HepG2 (cell line): ENCODE measurements at regions not wholly inside any gene's neighbourhood (a gene's known extent, or its start where the extent isn't known, plus 50 kb on each side); places are given as distances from the start of the nearest gene placed in this dataset.

Experiments
- ATAC-seq: fragments of 200-7000 bp; cut with Tn5 transposase; 3 replicates; pipeline ENCODE4 v1.9.1; 2020; ENCODE audit warnings: mild to moderate bottlenecking, moderate library complexity
- BruUV-seq: library from RNA; stranded (reverse); fragments of 400-500 nt; replicated peaks from 2 replicates; lab custom pipeline; 2021; lab: Mats Ljungman, UMichigan
- CTCF ChIA-PET: fragments of 300-600 bp; formaldehyde crosslinking; extraction: SDS; loops from one replicate; lab custom pipeline; 2021; ENCODE audit warnings: low total read pairs, inconsistent platforms, low intra/inter-chr PET ratio; lab: Yijun Ruan, JAX
- POLR2A ChIA-PET: fragments of 350-600 bp; sonication (Branson Sonifier 250); formaldehyde crosslinking; loops from one replicate; lab custom pipeline; 2020; ENCODE audit warnings: antibody characterized with exemption, inconsistent platforms; lab: Yijun Ruan, JAX
- DNase-seq: peaks from one replicate; pipeline ENCODE4 v3.0.0-alpha.2; 2015; ENCODE audit warnings: low spot score
- FAIRE-seq: peaks from 3 replicates; lab custom pipeline; 2011; peaks lifted over from hg19 to GRCh38; lab: Jason Lieb, UNC
- H2AFZ ChIP-seq: one replicate; pipeline ENCODE4 v1.6.1; 2011; ENCODE audit warnings: low read length, inconsistent platforms
- H3K27ac ChIP-seq: fragments of 300-600 bp; 3 replicates; pipeline ENCODE4 v1.8.0; 2011; ENCODE audit warnings: mixed run types, mild to moderate bottlenecking, mixed read lengths, low read length, inconsistent platforms; ENCODE audit not compliant: insufficient read depth; ENCODE audit errors: extremely low read length
- H3K27me3 ChIP-seq, 2 experiments: fragments of 200-600 bp in 1 of 2; 2 replicates in 1 of 2; 3 replicates in 1 of 2; pipeline versions ENCODE4 v1.6.0 to v1.8.0; 2011; ENCODE audit warnings: low read length in 2 of 2, mild to moderate bottlenecking in 2 of 2, moderate library complexity in 2 of 2, inconsistent platforms in 1 of 2; ENCODE audit not compliant: insufficient read depth in 2 of 2, control insufficient read depth in 1 of 2
- H3K36me3 ChIP-seq, 2 experiments: fragments of 200-600 bp in 1 of 2; replicated peaks in 1 of 2; 2 replicates in 1 of 2; 3 replicates in 1 of 2; pipeline versions ENCODE4 v1.5.1 to v1.8.0; 2011; ENCODE audit warnings: low read length in 2 of 2, inconsistent platforms in 1 of 2; ENCODE audit not compliant: insufficient read depth in 2 of 2, control insufficient read depth in 1 of 2
- H3K4me1 ChIP-seq: 2 replicates; pipeline ENCODE4 v1.5.1; 2012; ENCODE audit warnings: low read length, inconsistent platforms; ENCODE audit not compliant: insufficient read depth
- H3K4me2 ChIP-seq: 2 replicates; pipeline ENCODE4 v1.6.0; 2011; ENCODE audit warnings: low read depth, low read length, inconsistent platforms
- H3K4me3 ChIP-seq, 3 experiments: fragments of 200-600 bp in 1 of 3; sonication (generic), shearing (Covaris generic) in 1 of 3; replicated peaks in 1 of 3; 2 replicates each; pipeline ENCODE4 v1.5.1; 2011 to 2016; ENCODE audit warnings: low read length in 3 of 3, inconsistent platforms in 2 of 3, low read depth in 2 of 3, mild to moderate bottlenecking in 2 of 3, control low read depth in 1 of 3, mixed read lengths in 1 of 3; ENCODE audit not compliant: insufficient read depth in 1 of 3
- H3K79me2 ChIP-seq: one replicate; pipeline ENCODE4 v1.6.1; 2011; ENCODE audit warnings: low read length, inconsistent platforms; ENCODE audit not compliant: insufficient read depth
- H3K9ac ChIP-seq: 2 replicates; pipeline ENCODE4 v1.6.0; 2011; ENCODE audit warnings: mild to moderate bottlenecking, low read depth, low read length, inconsistent platforms; ENCODE audit not compliant: insufficient read depth
- H3K9me3 ChIP-seq: 2 replicates; pipeline ENCODE4 v1.5.1; 2012; ENCODE audit warnings: mild to moderate bottlenecking, low read length
- H4K20me1 ChIP-seq: 2 replicates; pipeline ENCODE4 v1.6.0; 2011; ENCODE audit warnings: inconsistent platforms, mild to moderate bottlenecking, low read length, moderate library complexity; ENCODE audit not compliant: insufficient read depth
- BCL6 ChIP-seq: IDR thresholded peaks from 2 replicates; pipeline ENCODE4 v1.6.1; 2016; ENCODE audit warnings: missing genetic modification reagents, missing compliant biosample characterization
- KAT2B ChIP-seq: fragments of 150-350 bp; IDR thresholded peaks from 2 replicates; pipeline ENCODE4 v1.6.1; 2014; ENCODE audit warnings: low read depth, low read length, borderline replicate concordance
- MAZ ChIP-seq, 2 experiments: sonication (generic) in 1 of 2; formaldehyde crosslinking in 1 of 2; IDR thresholded peaks; 2 replicates each; pipeline versions ENCODE4 v1.5.0 to v1.6.1; 2012 to 2020; ENCODE audit warnings: low read depth in 2 of 2, mild to moderate bottlenecking in 2 of 2, borderline replicate concordance in 1 of 2, improper control_type of control experiment in 1 of 2, low read length in 1 of 2, missing genetic modification reagents in 1 of 2, moderate library complexity in 1 of 2
- RAD51 ChIP-seq: fragments of 450-650 bp; IDR thresholded peaks from 2 replicates; pipeline ENCODE4 v1.6.1; 2016; ENCODE audit warnings: borderline replicate concordance
- STAT5B ChIP-seq: sonication (generic); formaldehyde crosslinking; IDR thresholded peaks from 2 replicates; pipeline ENCODE4 v1.4.0; 2020; ENCODE audit warnings: missing genetic modification reagents
- TAF1 ChIP-seq: sonication (generic); formaldehyde crosslinking; IDR thresholded peaks from 2 replicates; pipeline ENCODE4 v1.4.0; 2020; ENCODE audit warnings: missing genetic modification reagents
- THYN1 ChIP-seq: sonication (generic); formaldehyde crosslinking; IDR thresholded peaks from 2 replicates; pipeline ENCODE4 v1.8.1; 2023; ENCODE audit warnings: low read depth, mild to moderate bottlenecking, moderate library complexity, missing genetic modification reagents, borderline replicate concordance
- TRAFD1 ChIP-seq: sonication (generic); formaldehyde crosslinking; IDR thresholded peaks from 2 replicates; pipeline ENCODE4 v1.5.1; 2020; ENCODE audit warnings: missing genetic modification reagents, mild to moderate bottlenecking, borderline replicate concordance
- ZFP90 ChIP-seq: sonication (generic); formaldehyde crosslinking; IDR thresholded peaks from 2 replicates; pipeline ENCODE4 v1.8.0; 2022; ENCODE audit warnings: missing genetic modification reagents, mild to moderate bottlenecking, inconsistent platforms, borderline replicate concordance
- ZKSCAN1 ChIP-seq: fragments of 150-350 bp; IDR thresholded peaks from 2 replicates; pipeline ENCODE4 v1.6.1; 2014; ENCODE audit warnings: low read length
- ZNF331 ChIP-seq: sonication (generic); formaldehyde crosslinking; IDR thresholded peaks from 2 replicates; pipeline ENCODE4 v1.4.0; 2020; ENCODE audit warnings: missing genetic modification reagents
- ZNF383 ChIP-seq: sonication (generic); formaldehyde crosslinking; IDR thresholded peaks from 2 replicates; pipeline ENCODE4 v1.4.0; 2020; ENCODE audit warnings: missing genetic modification reagents, mild to moderate bottlenecking, borderline replicate concordance
- ZNF496 ChIP-seq: sonication (generic); formaldehyde crosslinking; IDR thresholded peaks from 2 replicates; pipeline ENCODE4 v1.8.1; 2023; ENCODE audit warnings: mild to moderate bottlenecking, moderate library complexity, missing genetic modification reagents; ENCODE audit not compliant: insufficient replicate concordance
- ZNF687 ChIP-seq: sonication (generic); formaldehyde crosslinking; IDR thresholded peaks from 2 replicates; pipeline ENCODE4 v1.5.1; 2020; ENCODE audit warnings: mild to moderate bottlenecking, missing genetic modification reagents, moderate library complexity
- ZNF788 ChIP-seq: sonication (generic); formaldehyde crosslinking; IDR thresholded peaks from 2 replicates; pipeline ENCODE4 v1.5.0; 2020; ENCODE audit warnings: mild to moderate bottlenecking, missing genetic modification reagents, borderline replicate concordance
- ZSCAN25 ChIP-seq: sonication (generic); formaldehyde crosslinking; IDR thresholded peaks from 2 replicates; pipeline ENCODE4 v1.8.0; 2022; ENCODE audit warnings: mild to moderate bottlenecking, missing genetic modification reagents
- WGBS: methylation state at CpG from one replicate; pipeline ENCODE4 v1.1.6; 2017; ENCODE audit warnings: low lambda C conversion rate; 5-methylcytosine and 5-hydroxymethylcytosine counted together
- in situ Hi-C: cut with HindIII; loops from 2 replicates; pipeline ENCODE4 v1.10.0; 2017; ENCODE audit warnings: low pct_unique_long_range_greater_than_20kb; ENCODE audit not compliant: extremely low pct_ligation_motif_present
- intact Hi-C: fragments of 100-400 bp; cut with micrococcal nuclease; formaldehyde crosslinking; loops from one replicate; pipeline ENCODE4 v1.10.0; 2022; ENCODE audit not compliant: unreplicated experiment

GRCh38 chr6:96702626-96703025 lies 134.7 kb downstream of the GPR63 start:
- CTCF ChIA-PET, result no interaction called here
- Histone ChIP-seq H3K9me3 (no peaks in the 10 kb centered on the region), H3K36me3 (no peaks in the 10 kb centered on the region), H3K27me3 (no peaks in the 10 kb centered on the region), H3K4me1 (no peaks in the 10 kb centered on the region), H3K9ac (no peak overlapping the region), H2AFZ (no peak overlapping the region), H3K4me3 (no peak overlapping the region), H3K79me2 (no peaks in the 10 kb centered on the region), H3K4me2 (no peak overlapping the region), H3K27ac (no peak overlapping the region), H4K20me1 (no peaks in the 10 kb centered on the region)
- DNase-seq (no peak), ATAC-seq (no peak), FAIRE-seq (no peak)
- WGBS, result 0% methylated on average over 4 of the region's 4 CpGs
- intact Hi-C loops, result no loop called here
- in situ Hi-C loops, result no loop called here
- POLR2A ChIA-PET, result no interaction called here
- no TSS peak for BruUV-seq
- no peak for TF ChIP-seq ZKSCAN1
- no peak for TF ChIP-seq STAT5B (CRISPR knock-in tag)
- TF ChIP-seq RAD51, result no peak
- TF ChIP-seq TRAFD1, result no peak
- no peak for TF ChIP-seq ZNF788
- TF ChIP-seq ZNF496 (CRISPR knock-in tag), result no peak
- no peak for TF ChIP-seq ZNF331
- no peak for TF ChIP-seq TAF1 (CRISPR knock-in tag)
- TF ChIP-seq THYN1 (CRISPR knock-in tag), result no peak
- TF ChIP-seq ZNF383 (CRISPR knock-in tag), result no peak
- TF ChIP-seq ZNF687 (CRISPR knock-in tag), result no peak
- no peak for TF ChIP-seq KAT2B
- no peak for TF ChIP-seq ZSCAN25 (CRISPR knock-in tag)
- TF ChIP-seq BCL6 (CRISPR knock-in tag), result no peak
- TF ChIP-seq MAZ (IDR thresholded peaks at IDR 0.05; ENCODE audit: borderline replicate concordance, low read depth, low read length), result no peak
- TF ChIP-seq MAZ (CRISPR knock-in tag; IDR thresholded peaks at IDR 0.05; ENCODE audit: low read depth), result no peak
- TF ChIP-seq ZFP90 (CRISPR knock-in tag), result no peak
